GM18498 (cell line): ENCODE measurements at regions not wholly inside any gene's neighbourhood (a gene's known extent, or its start where the extent isn't known, plus 50 kb on each side); places are given as distances from the start of the nearest gene placed in this dataset.

Source experiments
- ATAC-seq: cut with Tn5 transposase; IDR thresholded peaks from one replicate; pipeline ENCODE4 v1.9.1; 2021; ENCODE audit warnings: mild to moderate bottlenecking, moderate library complexity; ENCODE audit not compliant: unreplicated experiment

DNA sequence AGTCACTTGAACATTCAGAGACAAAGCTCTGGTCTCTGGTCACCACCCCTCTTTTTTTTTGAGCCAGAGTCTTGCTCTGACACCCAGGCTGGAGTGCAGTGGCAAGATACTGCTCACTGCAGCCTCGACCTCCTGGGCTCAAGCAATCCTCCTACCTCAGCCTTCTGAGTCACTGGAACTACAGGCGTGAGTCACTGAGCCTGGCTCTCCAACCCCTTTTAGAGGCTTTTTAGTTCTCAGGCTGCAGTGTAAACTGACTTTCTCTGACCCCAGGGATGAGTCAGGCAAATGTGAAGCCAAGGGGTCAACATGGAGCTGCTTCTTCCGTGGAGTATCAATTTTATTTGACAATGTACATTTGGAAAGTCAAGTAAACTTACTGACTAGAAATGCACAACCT is 229.2 kb downstream of the PTTG2 start:
- no peak for ATAC-seq

DNA sequence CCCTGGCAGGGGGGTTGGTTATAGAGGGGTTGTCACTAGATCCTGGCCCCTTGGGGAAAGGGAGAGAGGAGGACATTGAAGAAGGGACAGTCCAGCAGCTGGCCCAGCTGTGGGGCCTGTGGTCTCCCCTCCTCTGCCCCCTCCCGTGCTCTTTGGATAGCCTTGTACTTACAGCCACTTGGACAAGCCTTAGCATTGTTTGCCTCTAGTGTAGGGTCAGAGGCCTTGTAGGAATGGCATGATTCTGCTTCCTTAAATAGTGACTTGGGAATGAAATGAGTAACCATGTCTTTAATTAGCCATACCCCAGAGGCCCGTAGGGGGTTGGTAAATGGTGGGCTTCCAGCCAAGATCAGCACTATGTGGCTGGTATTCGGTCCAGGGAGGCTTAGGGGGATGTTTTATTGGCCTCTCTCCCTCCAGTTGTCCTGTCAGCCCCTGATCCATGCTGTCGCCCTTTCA is 230.6 kb downstream of the PTTG2 start:
- no peak for ATAC-seq

DNA sequence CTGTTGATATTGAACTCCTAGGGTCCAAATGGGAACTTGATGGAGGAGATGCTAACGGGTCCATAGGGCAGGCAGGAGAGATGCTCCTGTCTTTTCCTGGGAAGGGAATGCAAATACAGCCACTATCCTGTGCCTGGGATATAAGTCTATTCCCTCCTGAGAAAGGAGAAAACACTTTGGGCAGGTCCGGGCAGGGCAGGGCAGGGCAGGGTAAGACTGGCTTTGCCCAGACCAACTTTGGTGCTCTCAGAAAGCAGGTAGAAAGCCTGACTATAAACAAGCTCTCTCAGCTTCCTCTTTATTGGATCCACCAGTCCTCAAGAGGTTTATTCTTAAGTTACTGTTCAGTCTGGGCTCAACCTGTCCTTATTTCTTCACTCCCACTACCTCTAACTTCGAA is 232.3 kb downstream of the PTTG2 start:
- no peak for ATAC-seq

DNA sequence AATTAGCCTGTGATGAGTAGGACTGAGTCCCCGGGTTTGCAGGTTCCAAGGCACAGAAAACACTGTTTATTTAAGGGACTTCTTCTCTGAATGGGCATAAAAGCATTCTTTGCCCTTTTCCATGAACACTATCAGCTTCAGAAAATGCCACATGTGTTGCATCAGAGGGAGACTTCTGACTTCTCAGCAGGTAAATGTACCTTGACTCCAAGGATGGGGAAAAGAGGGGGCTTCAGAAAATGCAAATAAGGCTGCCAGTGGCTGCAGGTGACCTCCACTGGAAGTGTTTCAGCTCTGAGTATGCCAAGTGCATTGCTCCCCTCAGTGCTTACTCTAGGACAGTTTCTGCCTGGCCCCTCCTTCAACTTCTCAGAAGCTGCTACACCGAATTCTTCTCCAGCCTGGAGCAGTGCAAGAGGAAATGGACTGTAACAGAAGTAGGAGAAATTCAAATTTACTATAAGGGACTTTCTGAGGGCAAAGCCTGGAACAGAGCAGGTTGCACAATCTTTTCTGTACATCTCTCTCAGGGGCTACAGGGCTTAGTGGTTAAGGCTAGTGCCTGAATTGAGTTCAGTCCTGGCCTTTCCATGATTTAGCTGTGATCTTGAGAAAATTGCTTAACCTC is 233.2 kb downstream of the PTTG2 start:
- ATAC-seq = no peak

DNA sequence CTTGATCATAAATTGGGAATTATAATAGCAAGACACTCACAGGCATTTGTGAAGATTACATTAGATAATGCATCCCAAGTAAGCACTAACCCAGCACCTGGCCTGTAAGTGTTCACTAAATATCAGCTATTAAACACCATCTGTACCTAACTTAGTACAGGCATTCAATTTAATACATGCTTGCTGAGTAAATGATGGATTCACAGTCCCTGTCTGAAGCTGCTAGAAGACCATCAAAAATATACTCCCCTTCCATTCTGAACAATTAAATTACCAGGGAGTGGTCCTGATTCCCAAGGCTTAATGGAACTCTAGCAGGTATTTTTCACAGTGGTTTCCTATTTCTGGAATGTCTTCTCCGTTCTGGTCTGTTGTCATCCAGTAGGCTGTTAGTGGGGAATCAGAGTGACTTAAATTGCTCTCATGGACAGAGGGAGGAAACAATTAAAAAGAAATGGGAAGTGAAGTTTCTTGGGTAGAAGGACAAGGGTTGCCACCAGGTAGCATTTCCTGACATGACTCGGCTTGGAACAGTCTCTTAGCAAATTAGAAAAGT is 233.9 kb downstream of the PTTG2 start:
- ATAC-seq = no peak

DNA sequence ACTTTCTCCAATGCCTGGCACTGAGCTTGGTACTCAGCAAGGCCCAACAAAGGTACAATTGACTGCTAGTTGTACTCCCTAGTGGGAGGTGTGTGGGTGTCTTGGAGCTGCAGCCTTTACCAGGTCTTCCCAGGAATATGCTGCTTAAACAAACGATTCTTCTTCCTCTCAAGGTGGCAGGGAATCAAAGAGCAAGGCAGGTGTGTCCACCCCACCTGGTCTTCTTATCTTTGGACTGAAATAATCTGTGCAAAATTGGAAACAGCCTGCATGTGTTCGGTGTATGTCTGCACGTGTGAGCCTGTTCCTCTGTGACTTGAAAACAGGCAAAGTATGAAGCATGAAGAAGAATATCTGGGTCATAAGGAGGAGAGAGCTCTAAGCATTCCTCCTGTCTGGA is 235.3 kb downstream of the PTTG2 start:
- ATAC-seq = no peak

DNA sequence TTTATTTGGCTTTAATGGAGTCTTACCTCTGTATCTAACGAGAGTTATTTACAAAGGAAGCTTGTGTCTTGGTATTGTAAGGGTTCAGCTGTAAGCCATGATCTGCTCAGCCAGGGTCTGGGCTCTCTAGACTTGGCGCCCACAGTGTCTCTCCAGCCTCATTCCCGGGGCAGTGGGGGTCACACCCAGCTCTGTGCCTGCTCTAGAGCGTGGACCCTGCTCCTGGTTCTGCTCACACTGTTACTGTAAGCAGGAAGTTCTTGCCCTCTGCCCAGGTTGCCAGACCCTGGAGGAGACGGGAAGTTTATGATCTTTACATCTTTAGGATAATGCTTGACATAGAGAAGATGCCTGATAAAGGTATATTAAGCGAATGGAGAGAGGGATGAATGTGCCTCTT is 235.7 kb downstream of the PTTG2 start:
- no peak for ATAC-seq

DNA sequence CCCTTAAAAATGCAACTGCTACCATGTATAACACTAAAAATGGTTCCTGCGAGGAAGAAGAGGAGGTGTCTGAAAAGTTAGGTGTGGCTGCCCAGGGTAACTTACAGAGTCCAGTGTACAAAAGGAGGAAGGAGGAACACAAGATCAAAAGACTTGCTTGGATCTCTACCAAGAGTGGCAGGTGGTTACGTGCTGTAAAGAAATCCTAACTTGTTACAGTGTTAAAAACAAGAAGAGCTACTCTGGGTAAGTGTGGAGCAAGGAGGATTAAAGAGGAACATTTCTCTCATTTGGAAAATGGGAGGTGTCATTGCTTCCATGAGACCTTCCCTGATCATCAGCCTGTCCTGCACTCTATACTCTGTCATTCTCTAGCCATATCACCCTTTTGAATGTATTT is 242.0 kb downstream of the PTTG2 start:
- ATAC-seq = no peak

DNA sequence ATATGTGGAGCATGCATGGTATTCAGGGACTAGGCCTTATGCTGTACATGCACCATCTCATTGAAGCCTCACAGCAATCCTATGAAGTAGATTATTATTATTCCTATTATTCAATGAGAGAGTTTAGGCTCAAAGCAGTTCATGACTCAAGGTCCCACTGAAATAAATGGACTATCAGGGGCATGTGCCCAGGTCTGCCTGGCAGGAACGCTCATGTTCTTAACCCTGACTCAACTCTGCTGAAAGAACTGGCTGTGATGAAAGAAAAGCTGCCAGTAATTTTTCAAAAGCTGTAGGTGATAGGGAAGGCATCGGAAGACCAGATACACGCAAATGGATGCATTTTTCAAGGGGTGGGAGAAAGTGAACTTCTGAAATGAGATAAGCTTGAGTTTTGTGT is 243.4 kb downstream of the PTTG2 start:
- ATAC-seq = no peak

DNA sequence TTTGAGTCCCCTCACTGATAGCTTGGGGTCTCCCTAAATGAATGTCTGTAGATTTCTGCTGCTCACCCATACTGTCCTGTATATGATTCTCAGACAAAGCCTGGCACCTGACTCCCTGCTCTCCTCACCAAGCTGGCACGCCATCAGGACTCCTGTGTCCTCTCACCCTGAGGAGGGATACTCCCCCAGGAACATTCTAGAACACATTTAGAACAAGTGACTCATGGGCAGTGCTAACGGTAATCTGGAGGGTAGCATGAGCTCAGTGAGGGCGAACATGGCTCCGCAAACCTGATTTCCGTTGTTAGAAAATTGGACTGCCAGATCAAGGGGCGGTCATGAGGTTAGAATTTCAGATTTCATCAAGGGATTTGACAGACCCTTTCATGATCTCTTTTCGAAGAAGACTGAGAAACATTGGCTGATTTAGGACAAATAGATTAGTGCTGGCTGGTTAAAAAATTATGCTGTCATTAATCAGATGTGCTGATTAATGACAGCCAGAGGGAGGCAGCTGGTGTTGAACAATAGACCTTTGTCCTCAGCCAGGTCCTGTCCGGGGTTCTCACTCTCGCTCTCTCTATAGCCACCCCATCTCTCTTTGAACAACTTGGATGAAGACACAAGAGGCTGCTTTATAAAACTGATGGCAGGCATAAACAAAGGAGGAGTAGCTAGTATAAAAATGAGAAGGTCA is 244.3 kb downstream of the PTTG2 start:
- ATAC-seq = no peak

DNA sequence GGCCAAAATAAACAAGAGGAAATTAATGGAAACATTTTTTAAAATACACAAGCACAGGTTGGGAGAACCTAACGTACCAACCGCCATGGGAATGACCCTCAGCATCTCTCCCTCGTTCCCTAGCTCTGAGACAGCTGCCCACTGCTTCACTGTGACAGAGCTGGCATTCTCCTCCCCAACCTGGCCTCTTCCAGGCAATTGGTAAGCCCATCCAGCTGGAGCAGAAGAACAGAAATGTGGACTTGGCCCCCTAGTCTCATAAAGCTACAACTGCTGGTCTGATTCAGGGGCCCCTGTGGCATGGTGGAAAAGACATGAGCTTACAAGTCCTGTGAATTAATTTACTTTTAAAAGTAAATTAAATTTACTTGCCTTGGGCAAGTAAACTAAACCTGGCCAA is 245.1 kb downstream of the PTTG2 start:
- ATAC-seq = no peak

DNA sequence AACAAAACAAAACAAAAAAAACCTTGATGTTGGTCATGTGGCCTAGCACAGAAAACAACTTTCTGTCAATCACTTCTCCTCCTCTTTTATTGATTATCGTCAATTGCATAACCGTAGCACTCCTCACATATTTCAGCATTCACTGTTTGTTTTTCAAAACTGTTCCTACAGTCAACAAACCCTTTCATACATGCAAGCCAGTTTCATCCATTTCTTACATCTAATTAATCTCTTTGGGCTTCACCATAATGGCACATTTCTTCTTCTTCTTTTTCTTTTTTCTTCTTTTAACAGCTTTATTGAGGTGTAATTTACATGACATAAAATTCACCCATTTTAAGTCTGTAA is 246.9 kb downstream of the PTTG2 start:
- ATAC-seq = no peak

DNA sequence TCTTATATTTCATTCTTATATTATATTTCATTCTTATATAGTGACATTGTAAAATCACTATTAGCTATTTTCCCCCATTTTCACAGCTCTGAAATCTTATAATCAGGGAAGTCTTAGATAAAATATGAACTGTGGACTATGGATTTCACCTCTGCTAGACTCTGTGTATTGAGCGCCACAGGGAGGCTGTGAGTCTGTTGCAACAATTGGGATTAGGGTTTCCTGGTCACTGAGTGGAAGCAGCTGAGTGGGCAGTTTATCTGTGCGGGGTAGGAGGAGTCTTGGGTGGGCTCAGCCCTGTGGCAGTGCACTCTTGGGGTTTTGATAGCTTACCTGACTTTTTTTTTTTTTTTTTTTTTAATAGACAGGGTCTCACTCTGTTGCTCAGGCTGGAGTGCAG is 249.5 kb downstream of the PTTG2 start:
- no peak for ATAC-seq

DNA sequence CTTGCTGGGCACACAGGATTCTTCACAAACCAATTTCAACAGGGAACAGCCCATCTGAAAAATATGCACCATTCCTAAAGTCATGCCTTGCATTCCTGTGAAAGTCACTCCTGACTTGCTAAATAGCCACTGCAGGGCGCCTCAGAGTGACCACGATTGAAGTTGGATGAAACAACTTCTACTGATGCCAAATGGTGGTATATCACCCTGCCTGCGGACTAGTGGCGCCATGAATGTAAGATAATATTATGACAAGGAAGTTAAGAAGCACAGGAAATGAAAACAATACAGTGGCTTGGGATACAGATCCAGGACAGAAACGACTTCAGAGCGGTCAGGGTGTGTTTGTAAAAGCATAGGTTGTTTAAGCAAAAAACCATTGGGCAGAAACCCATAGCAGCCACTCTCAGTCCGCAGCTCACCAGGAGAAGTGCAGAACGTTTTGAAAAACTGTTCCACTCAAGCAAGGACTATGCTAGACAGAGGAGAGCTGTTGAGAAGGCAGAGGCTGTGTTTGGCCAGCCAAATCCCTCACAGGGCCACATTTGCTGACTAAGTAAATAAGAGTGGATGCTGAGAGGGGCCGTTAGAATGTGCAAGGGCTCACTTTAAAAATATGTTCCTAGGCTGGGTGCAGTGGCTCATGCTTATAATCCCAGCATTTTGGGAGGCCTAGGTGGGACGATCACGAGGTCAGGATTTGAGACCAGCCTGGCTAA is 250.4 kb downstream of the PTTG2 start:
- ATAC-seq = no peak

DNA sequence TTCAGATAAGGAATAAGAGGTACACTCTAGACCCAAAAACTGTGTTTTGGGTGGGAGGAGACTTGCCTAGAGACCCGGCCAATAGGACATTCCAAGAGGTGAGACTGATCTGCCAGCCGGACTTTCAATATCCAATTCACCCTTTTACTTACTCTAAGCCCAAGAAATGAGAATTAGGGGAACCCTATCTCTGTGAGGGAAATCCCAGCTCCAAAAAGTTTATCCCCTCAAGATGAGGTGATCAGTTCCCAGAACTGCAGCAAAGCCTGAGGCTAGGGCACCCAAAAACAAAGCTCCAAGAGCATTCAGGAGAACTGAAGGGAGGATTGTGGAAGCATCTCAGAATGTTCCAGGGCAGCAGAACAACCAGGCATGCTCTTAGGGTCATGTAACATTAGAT is 251.7 kb downstream of the PTTG2 start:
- no peak for ATAC-seq

DNA sequence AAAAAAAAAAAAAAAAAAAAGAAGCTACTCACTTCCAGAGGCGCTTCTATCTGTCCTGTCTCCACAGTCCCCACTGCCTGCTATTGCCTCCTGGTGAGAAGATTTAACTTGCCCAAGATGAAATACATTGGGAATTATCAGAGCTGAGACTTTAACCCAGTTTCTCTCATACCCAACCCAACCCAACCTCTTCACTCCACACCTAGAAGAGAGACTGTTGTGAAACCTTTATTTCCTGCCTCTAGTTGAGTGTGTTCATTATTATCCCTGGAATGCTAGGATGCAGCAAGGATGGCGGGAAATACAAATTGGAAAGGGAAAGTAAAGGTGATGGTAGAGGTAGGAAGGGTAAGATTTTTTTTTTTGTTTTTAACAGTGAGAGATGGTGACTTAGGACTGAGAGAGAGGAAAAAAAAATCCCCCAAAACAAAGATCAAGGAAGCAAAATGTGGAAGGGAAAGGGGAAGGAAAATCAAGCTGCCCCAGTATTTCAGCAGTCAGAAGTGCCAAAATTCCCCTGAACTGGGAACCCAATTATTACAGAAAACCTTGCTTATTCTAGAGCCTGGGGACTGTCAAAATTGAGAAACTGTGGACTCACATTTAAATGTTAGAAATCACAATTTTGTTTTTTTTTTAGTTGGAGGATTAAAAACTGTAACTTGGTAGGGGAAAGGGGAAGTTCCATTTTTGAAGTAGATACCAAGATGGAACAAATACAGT is 253.0 kb downstream of the PTTG2 start:
- no peak for ATAC-seq

DNA sequence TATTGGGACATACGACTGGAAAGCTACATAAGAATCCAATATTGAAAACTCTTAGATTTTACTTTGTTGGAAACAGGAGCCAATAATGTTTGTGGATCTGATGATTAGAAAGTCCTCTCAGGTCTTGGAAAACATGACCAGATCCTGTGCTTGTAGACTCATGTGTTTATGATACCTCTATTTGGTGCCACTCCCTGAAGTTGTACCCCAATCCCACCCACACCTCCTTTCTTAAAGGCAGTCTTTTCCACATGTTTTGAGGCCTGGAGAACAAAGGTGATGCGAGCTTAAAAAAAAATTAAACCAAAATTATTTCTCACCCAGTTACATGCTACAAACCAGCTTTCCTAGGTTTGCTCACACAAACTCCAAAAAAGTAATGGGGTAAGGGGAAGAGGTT is 262.7 kb downstream of the PTTG2 start:
- ATAC-seq = no peak

DNA sequence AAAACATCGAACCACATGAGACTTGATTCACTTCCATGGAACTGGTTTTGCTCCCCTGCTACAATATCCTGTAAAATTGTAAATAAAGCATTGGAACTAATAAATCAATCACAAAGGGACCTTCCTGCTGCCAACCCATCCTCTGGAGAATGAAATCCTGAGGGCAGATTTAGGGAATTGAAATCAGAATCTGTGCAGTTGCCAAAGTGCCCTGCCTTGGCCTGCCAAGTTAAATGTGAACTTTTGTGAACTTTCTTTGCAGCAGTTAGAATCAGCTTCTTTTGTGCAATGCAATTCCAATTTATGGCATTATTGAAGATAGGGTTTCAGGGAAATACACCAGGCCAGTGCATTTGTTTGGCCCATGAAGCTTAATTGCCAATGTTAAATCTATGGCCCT is 263.1 kb downstream of the PTTG2 start:
- ATAC-seq = no peak

DNA sequence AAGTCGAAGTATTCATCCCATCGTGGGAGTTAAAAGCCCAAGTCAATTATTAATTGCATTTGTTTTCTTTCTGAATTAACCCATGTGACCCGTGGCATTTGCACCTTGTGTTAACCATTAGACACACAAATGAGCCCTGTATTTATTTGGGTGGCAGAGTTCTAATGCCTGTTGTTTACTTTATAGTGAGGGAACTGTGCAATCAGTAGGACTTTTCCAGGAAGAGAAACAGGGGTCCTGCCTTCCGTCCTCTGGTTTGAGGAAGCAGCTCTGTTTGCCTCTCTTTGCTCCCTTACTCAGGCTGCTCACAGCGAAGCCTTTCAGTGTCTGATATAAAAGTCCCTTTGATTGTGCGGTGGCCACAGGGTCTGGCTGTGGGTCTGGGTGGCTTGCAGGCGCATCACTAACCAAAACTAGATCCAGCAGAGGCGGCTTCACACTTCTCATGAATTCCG is 263.6 kb downstream of the PTTG2 start:
- no peak for ATAC-seq

DNA sequence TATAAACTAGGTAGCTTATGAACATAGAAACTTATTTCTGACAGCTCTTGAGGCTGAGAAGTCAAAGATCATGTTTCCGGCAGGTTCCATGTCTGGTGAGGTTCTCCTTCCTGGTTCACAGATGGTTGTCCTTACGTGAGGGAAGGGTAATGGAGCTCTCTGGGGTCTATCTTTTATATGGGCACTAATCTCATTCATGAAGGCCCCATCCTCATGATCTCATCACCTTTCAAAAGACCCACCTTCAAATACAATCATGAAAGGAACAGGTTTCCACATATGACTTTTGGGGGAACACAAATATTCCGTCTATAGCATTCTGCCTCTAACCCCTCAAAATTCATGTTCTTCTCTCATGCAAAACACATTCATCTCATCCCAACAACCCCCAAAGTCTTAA is 264.7 kb downstream of the PTTG2 start:
- no peak for ATAC-seq

DNA sequence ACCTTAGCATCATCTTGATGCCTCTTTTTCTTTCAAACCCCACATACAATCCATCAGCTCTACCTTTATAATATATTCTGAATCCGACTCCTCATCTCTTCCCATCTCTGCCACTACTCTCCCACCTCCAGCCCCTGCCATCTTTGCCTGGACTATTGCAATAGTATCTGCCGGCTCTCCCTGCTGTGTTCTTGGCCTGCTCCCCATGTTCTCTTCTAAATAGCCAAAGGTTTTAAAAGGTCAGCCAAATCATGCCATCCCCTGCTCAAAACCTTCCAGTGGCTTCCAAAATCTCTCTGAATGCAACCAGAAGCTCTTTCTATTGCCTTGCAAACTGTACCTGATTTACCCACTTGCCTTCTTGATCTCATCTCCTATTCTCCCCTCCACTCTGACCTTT is 266.0 kb downstream of the PTTG2 start:
- ATAC-seq = no peak
